PC-3 (cell line): ENCODE measurements at regions not wholly inside any gene's neighbourhood (a gene's known extent, or its start where the extent isn't known, plus 50 kb on each side); places are given as distances from the start of the nearest gene placed in this dataset.

Experiments used
- ATAC-seq: fragments of 200-7000 bp; cut with Tn5 transposase; 2 replicates; pipeline ENCODE4 v1.9.1; 2020; ENCODE audit warnings: mild to moderate bottlenecking, moderate library complexity
- BruUV-seq: library from RNA; stranded (reverse); fragments of 400-500 nt; replicated peaks from 2 replicates; lab custom pipeline; 2021; lab: Mats Ljungman, UMichigan
- CTCF ChIA-PET: fragments of 300-600 bp; sonication (Branson Sonifier 250); formaldehyde crosslinking; loops from one replicate; lab custom pipeline; 2022; ENCODE audit warnings: antibody characterized with exemption; lab: Charles Lee
- POLR2A ChIA-PET: fragments of 300-600 bp; sonication (Branson Sonifier 250); formaldehyde crosslinking; loops from one replicate; lab custom pipeline; 2022; ENCODE audit warnings: antibody characterized with exemption; ENCODE audit not compliant: unreplicated experiment; lab: Charles Lee
- DNase-seq: peaks from one replicate; pipeline ENCODE4 v3.0.0-alpha.2; 2015
- H2AFZ ChIP-seq: fragments of 300-600 bp; sonication (generic); 2 replicates; pipeline ENCODE4 v1.6.0; 2016; ENCODE audit warnings: antibody characterized with exemption, low read length
- H3F3A ChIP-seq: fragments of 300-600 bp; sonication (generic); one replicate; pipeline ENCODE4 v1.6.0; 2017; ENCODE audit warnings: antibody characterized with exemption, low read length, control low read depth, mild to moderate bottlenecking; ENCODE audit not compliant: unreplicated experiment
- H3K27ac ChIP-seq: fragments of 300-600 bp; sonication (generic); 2 replicates; pipeline ENCODE4 v1.5.1; 2016; ENCODE audit warnings: mild to moderate bottlenecking, low read length
- H3K27me3 ChIP-seq: fragments of 300-600 bp; sonication (generic); 2 replicates; pipeline ENCODE4 v1.6.1; 2016; ENCODE audit warnings: low read length, mixed read lengths
- H3K36me3 ChIP-seq: fragments of 300-600 bp; sonication (generic); 2 replicates; pipeline ENCODE4 v1.6.1; 2016; ENCODE audit warnings: low read depth, mixed run types, low read length, mixed read lengths
- H3K4me1 ChIP-seq: fragments of 300-600 bp; sonication (generic); 2 replicates; pipeline ENCODE4 v1.5.1; 2016; ENCODE audit warnings: low read length; ENCODE audit not compliant: insufficient read depth
- H3K4me2 ChIP-seq: fragments of 300-600 bp; sonication (generic); 2 replicates; pipeline ENCODE4 v1.6.0; 2016; ENCODE audit warnings: low read length
- H3K4me3 ChIP-seq: fragments of 300-600 bp; sonication (generic); 2 replicates; pipeline ENCODE4 v1.5.1; 2016; ENCODE audit warnings: mild to moderate bottlenecking, low read length, mixed read lengths
- H3K79me2 ChIP-seq: fragments of 300-600 bp; sonication (generic); 2 replicates; pipeline ENCODE4 v1.6.1; 2017; ENCODE audit warnings: low read length, mixed read lengths
- H3K9ac ChIP-seq: fragments of 300-600 bp; sonication (generic); 2 replicates; pipeline ENCODE4 v1.6.0; 2016; ENCODE audit warnings: mild to moderate bottlenecking, low read length
- H3K9me2 ChIP-seq: fragments of 300-600 bp; sonication (generic); replicated peaks from 2 replicates; pipeline ENCODE4 v1.6.1; 2016; ENCODE audit warnings: mixed run types, low read length, mixed read lengths
- H3K9me3 ChIP-seq: fragments of 300-600 bp; sonication (generic); 2 replicates; pipeline ENCODE4 v1.6.1; 2016; ENCODE audit warnings: low read length, mixed read lengths
- H4K20me1 ChIP-seq: fragments of 300-600 bp; sonication (generic); 2 replicates; pipeline ENCODE4 v1.6.1; 2016; ENCODE audit warnings: low read length, mixed read lengths
- CTCF ChIP-seq: fragments of 300-600 bp; sonication (generic); conservative IDR thresholded peaks from 2 replicates; pipeline ENCODE4 v1.5.1; 2017; ENCODE audit warnings: antibody characterized with exemption, low read depth, mild to moderate bottlenecking, low read length
- EZH2 ChIP-seq: fragments of 300-600 bp; sonication (generic); IDR thresholded peaks from one replicate; pipeline ENCODE4 v1.6.1; 2017; ENCODE audit warnings: antibody characterized with exemption, mild to moderate bottlenecking, low read length; ENCODE audit not compliant: unreplicated experiment
- EZH2phosphoT487 ChIP-seq: fragments of 300-600 bp; sonication (generic); IDR thresholded peaks from 2 replicates; pipeline ENCODE4 v1.6.1; 2018; ENCODE audit warnings: mild to moderate bottlenecking, antibody characterized with exemption, low read length, borderline replicate concordance
- intact Hi-C: fragments of 100-400 bp; cut with micrococcal nuclease; formaldehyde crosslinking; loops from 2 replicates; pipeline ENCODE4 v1.9.0; 2023

GRCh38 chr21:19171585-19171984 is 768.0 kb upstream of the TMPRSS15 start:
- ATAC-seq (no peak), DNase-seq (no peak)
- intact Hi-C loops: no loop called here
- Histone ChIP-seq H3K9me2 (no peaks in the 10 kb centered on the region), H3K79me2 (no peaks in the 10 kb centered on the region), H3K27ac (no peak overlapping the region), H3K4me2 (no peak overlapping the region), H2AFZ (peak overlapping the region; percentile 15; the same call in 1 of the 2 replicates), H3K9ac (no peak overlapping the region), H3K36me3 (no peaks in the 10 kb centered on the region), H3K27me3 (no peaks in the 10 kb centered on the region), H3K9me3 (no peaks in the 10 kb centered on the region), H4K20me1 (no peaks in the 10 kb centered on the region), H3K4me3 (no peak overlapping the region), H3F3A (no peaks in the 10 kb centered on the region), H3K4me1 (no peaks in the 10 kb centered on the region)
- CTCF ChIA-PET: no interaction called here
- TF ChIP-seq CTCF: no peak
- TF ChIP-seq EZH2phosphoT487: no peak
- TF ChIP-seq EZH2: no peak
- POLR2A ChIA-PET: no interaction called here
- BruUV-seq: no TSS peak

- intact Hi-C loops: no loop called here
- DNase-seq: no peak
- Histone ChIP-seq H3K79me2 (no peaks in the 10 kb centered on the region), H3F3A (no peaks in the 10 kb centered on the region), H3K36me3 (no peaks in the 10 kb centered on the region), H3K4me2 (no peak overlapping the region), H3K9me3 (peaks cover 9% of the 10 kb centered on the region; the same call in 1 of the 2 replicates), H3K4me1 (no peaks in the 10 kb centered on the region), H2AFZ (no peak overlapping the region), H3K4me3 (no peak overlapping the region), H4K20me1 (no peaks in the 10 kb centered on the region), H3K27me3 (no peaks in the 10 kb centered on the region), H3K27ac (no peak overlapping the region), H3K9ac (no peak overlapping the region), H3K9me2 (no peaks in the 10 kb centered on the region)
- BruUV-seq: no TSS peak
- POLR2A ChIA-PET: no interaction called here
- ATAC-seq: no peak
- CTCF ChIA-PET: no interaction called here
- TF ChIP-seq EZH2phosphoT487: no peak
- TF ChIP-seq EZH2: no peak
- TF ChIP-seq CTCF: no peak
Measured at GRCh38 chr21:19181604-19182140, 778.1 kb upstream of the TMPRSS15 start.

- CTCF ChIA-PET: no interaction called here
Measured at GRCh38 chr21:19197950-19198349, 794.4 kb upstream of the TMPRSS15 start.

More at GRCh38 chr21:19197950-19198349, 794.4 kb upstream of the TMPRSS15 start:
- no TSS peak for BruUV-seq
- H3K36me3 ChIP-seq: no peaks in the 10 kb centered on the region
- H3K4me3 ChIP-seq: no peak overlapping the region
- no peak for DNase-seq
- H3K79me2 ChIP-seq: no peaks in the 10 kb centered on the region
- no peaks in the 10 kb centered on the region for H4K20me1 ChIP-seq
- H3K9me2 ChIP-seq: no peaks in the 10 kb centered on the region
- H3K27me3 ChIP-seq: no peaks in the 10 kb centered on the region
- TF ChIP-seq CTCF: no peak
- no peak for TF ChIP-seq EZH2phosphoT487
- no peak overlapping the region for H2AFZ ChIP-seq
- peaks cover 5% of the 10 kb centered on the region; the same call in 1 of the 2 replicates for H3K9me3 ChIP-seq
- no peak for ATAC-seq
- POLR2A ChIA-PET: no interaction called here
- no peaks in the 10 kb centered on the region for H3F3A ChIP-seq
- no peaks in the 10 kb centered on the region for H3K4me1 ChIP-seq
- H3K27ac ChIP-seq: no peak overlapping the region
- H3K9ac ChIP-seq: no peak overlapping the region
- intact Hi-C loops: no loop called here
- no peak overlapping the region for H3K4me2 ChIP-seq
